Panc1 (cell line): ENCODE measurements at regions not wholly inside any gene's neighbourhood (a gene's known extent, or its start where the extent isn't known, plus 50 kb on each side); places are given as distances from the start of the nearest gene placed in this dataset.

Experiments used
- ATAC-seq: fragments of 200-7000 bp; cut with Tn5 transposase; 2 replicates; pipeline ENCODE4 v1.9.1; 2020; ENCODE audit warnings: mild to moderate bottlenecking, moderate library complexity
- BruUV-seq: library from RNA; stranded (reverse); fragments of 400-500 nt; replicated peaks from 2 replicates; lab custom pipeline; 2021; lab: Mats Ljungman, UMichigan
- CTCF ChIA-PET: fragments of 300-600 bp; sonication (Branson Sonifier 250); formaldehyde crosslinking; loops from one replicate; lab custom pipeline; 2022; ENCODE audit warnings: antibody characterized with exemption; lab: Charles Lee
- POLR2A ChIA-PET: fragments of 300-600 bp; sonication (Branson Sonifier 250); formaldehyde crosslinking; loops from one replicate; lab custom pipeline; 2022; ENCODE audit warnings: antibody characterized with exemption; lab: Charles Lee
- DNase-seq: peaks from one replicate; pipeline ENCODE4 v3.0.0-alpha.2; 2010; ENCODE audit warnings: low read depth, low spot score
- H3K27ac ChIP-seq: 2 replicates; pipeline ENCODE4 v1.5.1; 2011; ENCODE audit warnings: mild to moderate bottlenecking, low read length, inconsistent platforms
- H3K27me3 ChIP-seq: fragments of 200-500 bp; sonication (Bioruptor generic); 2 replicates; pipeline ENCODE4 v1.6.0; 2014; ENCODE audit warnings: low read length, inconsistent platforms; ENCODE audit not compliant: control insufficient read depth, insufficient read depth
- H3K36me3 ChIP-seq: fragments of 200-500 bp; sonication (Bioruptor generic); 2 replicates; pipeline ENCODE4 v1.5.1; 2014; ENCODE audit warnings: inconsistent platforms, mild to moderate bottlenecking, low read length, moderate library complexity; ENCODE audit not compliant: control insufficient read depth, insufficient read depth
- H3K4me1 ChIP-seq: 2 replicates; pipeline ENCODE4 v1.5.1; 2011; ENCODE audit warnings: inconsistent platforms, mild to moderate bottlenecking, low read length, moderate library complexity; ENCODE audit not compliant: control insufficient read depth, insufficient read depth
- H3K4me3 ChIP-seq, 2 experiments: 2 replicates each; pipeline ENCODE4 v1.5.1; 2011 to 2012; ENCODE audit warnings: low read depth in 2 of 2, low read length in 2 of 2, mild to moderate bottlenecking in 2 of 2, inconsistent platforms in 1 of 2, moderate library complexity in 1 of 2
- H3K9me3 ChIP-seq: fragments of 200-500 bp; sonication (Bioruptor generic); 2 replicates; pipeline ENCODE4 v1.5.1; 2014; ENCODE audit warnings: low read depth, mild to moderate bottlenecking, inconsistent platforms, low read length, moderate library complexity; ENCODE audit not compliant: control insufficient read depth, insufficient read depth
- POLR2AphosphoS5 ChIP-seq: IDR thresholded peaks from 2 replicates; pipeline ENCODE4 v1.6.1; 2012; ENCODE audit warnings: mild to moderate bottlenecking, low read depth, low read length, moderate library complexity
- SIN3A ChIP-seq: IDR thresholded peaks from 2 replicates; pipeline ENCODE4 v1.6.1; 2012; ENCODE audit warnings: low read depth, mild to moderate bottlenecking, low read length, moderate library complexity, borderline replicate concordance; ENCODE audit not compliant: insufficient read depth
- TCF7L2 ChIP-seq: IDR thresholded peaks from 2 replicates; pipeline ENCODE4 v1.6.1; 2011; ENCODE audit warnings: mild to moderate bottlenecking, low read depth, low read length, inconsistent platforms
- in situ Hi-C: cut with HindIII; loops from 2 replicates; pipeline ENCODE4 v1.10.0; 2016; ENCODE audit warnings: low sequenced_read_pairs, low pct_unique_long_range_greater_than_20kb
- intact Hi-C: fragments of 100-400 bp; cut with micrococcal nuclease; formaldehyde crosslinking; loops from one replicate; pipeline ENCODE4 v1.10.0; 2022; ENCODE audit not compliant: unreplicated experiment
- TF ChIP-seq, protein P1 (sequence below), 2 experiments: IDR thresholded peaks; 2 replicates each; pipeline ENCODE4 v1.6.1; 2011 to 2012; ENCODE audit warnings: low read depth in 2 of 2, control low read depth in 1 of 2, low read length in 1 of 2, mild to moderate bottlenecking in 1 of 2, moderate library complexity in 1 of 2; ENCODE audit not compliant: insufficient read depth in 1 of 2
- TF ChIP-seq, protein P2 (sequence below): fragments of 450-650 bp; IDR thresholded peaks from 2 replicates; pipeline ENCODE4 v1.5.1; 2017; ENCODE audit warnings: mild to moderate bottlenecking

DNA sequence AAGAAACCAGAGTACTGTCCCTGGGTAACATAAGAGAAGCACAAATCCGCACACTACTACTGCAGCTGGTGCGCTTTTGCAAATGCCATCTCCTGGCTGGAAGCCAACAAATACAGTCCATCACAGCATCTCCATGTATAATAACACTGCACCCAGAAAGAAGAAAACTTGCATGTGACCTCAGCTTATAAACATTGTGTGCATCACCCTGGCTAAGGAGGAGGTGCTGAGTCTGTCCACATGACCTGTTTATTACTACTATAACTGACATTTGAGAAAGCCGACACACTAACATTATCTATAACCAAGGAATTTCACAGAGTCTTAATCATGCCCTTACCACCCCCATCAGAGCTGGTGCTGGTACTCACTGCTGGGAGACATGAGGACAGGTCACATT is 516.8 kb downstream of the CFAP47 start:
- no peak overlapping the region for H3K4me3 ChIP-seq
- ATAC-seq (no peak), DNase-seq (no peak)
- H3K27me3 ChIP-seq, result no peaks in the 10 kb centered on the region
- intact Hi-C loops, result no loop called here
- BruUV-seq, result no TSS peak
- H3K9me3 ChIP-seq, result no peaks in the 10 kb centered on the region
- CTCF ChIA-PET, result no interaction called here
- in situ Hi-C loops, result no loop called here
- no peak overlapping the region for H3K27ac ChIP-seq
- H3K4me1 ChIP-seq, result no peaks in the 10 kb centered on the region
- TF ChIP-seq POLR2AphosphoS5 (no peak), SIN3A (no peak), TCF7L2 (no peak)
- TF ChIP-seq, protein P1, sequence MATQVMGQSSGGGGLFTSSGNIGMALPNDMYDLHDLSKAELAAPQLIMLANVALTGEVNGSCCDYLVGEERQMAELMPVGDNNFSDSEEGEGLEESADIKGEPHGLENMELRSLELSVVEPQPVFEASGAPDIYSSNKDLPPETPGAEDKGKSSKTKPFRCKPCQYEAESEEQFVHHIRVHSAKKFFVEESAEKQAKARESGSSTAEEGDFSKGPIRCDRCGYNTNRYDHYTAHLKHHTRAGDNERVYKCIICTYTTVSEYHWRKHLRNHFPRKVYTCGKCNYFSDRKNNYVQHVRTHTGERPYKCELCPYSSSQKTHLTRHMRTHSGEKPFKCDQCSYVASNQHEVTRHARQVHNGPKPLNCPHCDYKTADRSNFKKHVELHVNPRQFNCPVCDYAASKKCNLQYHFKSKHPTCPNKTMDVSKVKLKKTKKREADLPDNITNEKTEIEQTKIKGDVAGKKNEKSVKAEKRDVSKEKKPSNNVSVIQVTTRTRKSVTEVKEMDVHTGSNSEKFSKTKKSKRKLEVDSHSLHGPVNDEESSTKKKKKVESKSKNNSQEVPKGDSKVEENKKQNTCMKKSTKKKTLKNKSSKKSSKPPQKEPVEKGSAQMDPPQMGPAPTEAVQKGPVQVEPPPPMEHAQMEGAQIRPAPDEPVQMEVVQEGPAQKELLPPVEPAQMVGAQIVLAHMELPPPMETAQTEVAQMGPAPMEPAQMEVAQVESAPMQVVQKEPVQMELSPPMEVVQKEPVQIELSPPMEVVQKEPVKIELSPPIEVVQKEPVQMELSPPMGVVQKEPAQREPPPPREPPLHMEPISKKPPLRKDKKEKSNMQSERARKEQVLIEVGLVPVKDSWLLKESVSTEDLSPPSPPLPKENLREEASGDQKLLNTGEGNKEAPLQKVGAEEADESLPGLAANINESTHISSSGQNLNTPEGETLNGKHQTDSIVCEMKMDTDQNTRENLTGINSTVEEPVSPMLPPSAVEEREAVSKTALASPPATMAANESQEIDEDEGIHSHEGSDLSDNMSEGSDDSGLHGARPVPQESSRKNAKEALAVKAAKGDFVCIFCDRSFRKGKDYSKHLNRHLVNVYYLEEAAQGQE (IDR thresholded peaks at IDR 0.05; ENCODE audit: insufficient read depth in 1 of 2, low read depth in 2 of 2, low read length in 1 of 2), result no peak
- TF ChIP-seq, protein P2, sequence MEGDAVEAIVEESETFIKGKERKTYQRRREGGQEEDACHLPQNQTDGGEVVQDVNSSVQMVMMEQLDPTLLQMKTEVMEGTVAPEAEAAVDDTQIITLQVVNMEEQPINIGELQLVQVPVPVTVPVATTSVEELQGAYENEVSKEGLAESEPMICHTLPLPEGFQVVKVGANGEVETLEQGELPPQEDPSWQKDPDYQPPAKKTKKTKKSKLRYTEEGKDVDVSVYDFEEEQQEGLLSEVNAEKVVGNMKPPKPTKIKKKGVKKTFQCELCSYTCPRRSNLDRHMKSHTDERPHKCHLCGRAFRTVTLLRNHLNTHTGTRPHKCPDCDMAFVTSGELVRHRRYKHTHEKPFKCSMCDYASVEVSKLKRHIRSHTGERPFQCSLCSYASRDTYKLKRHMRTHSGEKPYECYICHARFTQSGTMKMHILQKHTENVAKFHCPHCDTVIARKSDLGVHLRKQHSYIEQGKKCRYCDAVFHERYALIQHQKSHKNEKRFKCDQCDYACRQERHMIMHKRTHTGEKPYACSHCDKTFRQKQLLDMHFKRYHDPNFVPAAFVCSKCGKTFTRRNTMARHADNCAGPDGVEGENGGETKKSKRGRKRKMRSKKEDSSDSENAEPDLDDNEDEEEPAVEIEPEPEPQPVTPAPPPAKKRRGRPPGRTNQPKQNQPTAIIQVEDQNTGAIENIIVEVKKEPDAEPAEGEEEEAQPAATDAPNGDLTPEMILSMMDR, result no peak
- POLR2A ChIA-PET, result no interaction called here
- no peaks in the 10 kb centered on the region for H3K36me3 ChIP-seq

DNA sequence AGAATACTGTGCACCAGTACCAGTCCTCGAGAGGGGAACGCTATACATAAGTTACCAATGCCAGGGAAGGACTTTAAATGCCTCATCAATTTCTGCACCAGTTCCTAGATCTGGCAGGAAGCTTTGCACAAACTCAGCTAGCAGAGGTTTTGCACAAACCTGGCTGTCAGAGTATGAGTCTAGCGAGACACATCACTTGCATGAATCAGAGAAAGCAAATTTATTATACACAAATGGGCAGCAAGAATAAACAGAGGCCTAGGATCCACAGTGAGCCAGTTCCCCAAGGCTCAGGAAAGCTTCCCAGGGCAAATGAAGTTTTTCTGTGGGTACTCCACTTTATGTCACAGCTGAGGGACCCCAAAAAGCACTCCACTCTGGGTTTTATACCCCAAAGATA is 523.5 kb downstream of the CFAP47 start:
- in situ Hi-C loops, result no loop called here

More for the DNA sequence above, 523.5 kb downstream of the CFAP47 start:
- ChIA-PET CTCF (no interaction called here), POLR2A (no interaction called here)
- no TSS peak for BruUV-seq
- Histone ChIP-seq H3K4me3 (no peak overlapping the region), H3K27me3 (no peaks in the 10 kb centered on the region), H3K36me3 (no peaks in the 10 kb centered on the region), H3K27ac (no peak overlapping the region), H3K4me1 (no peaks in the 10 kb centered on the region), H3K9me3 (no peaks in the 10 kb centered on the region)
- intact Hi-C loops, result no loop called here
- TF ChIP-seq TCF7L2 (no peak), POLR2AphosphoS5 (no peak), SIN3A (no peak)
- TF ChIP-seq, protein P2, result no peak
- TF ChIP-seq, protein P1 (IDR thresholded peaks at IDR 0.05; ENCODE audit: insufficient read depth in 1 of 2, low read depth in 2 of 2, low read length in 1 of 2), result no peak
- DNase-seq (no peak), ATAC-seq (no peak)
